Urothelium cell line (cell line): ENCODE measurements at regions not wholly inside any gene's neighbourhood (a gene's known extent, or its start where the extent isn't known, plus 50 kb on each side); places are given as distances from the start of the nearest gene placed in this dataset.
A peak's percentile ranks its signal among the peaks of the same experiment; 100 is the strongest.
"Not testable (repeated sequence)": the region's sequence is repeated elsewhere in the genome, so short reads cannot be mapped to it uniquely, and the experiment has no call there.

ENCODE experiments used
- DNase-seq: peaks from one replicate; pipeline ENCODE4 v3.0.0; 2011; ENCODE audit warnings: low spot score, mixed read lengths
- FAIRE-seq: peaks from 2 replicates; lab custom pipeline; 2011; peaks lifted over from hg19 to GRCh38; lab: Jason Lieb, UNC

- DNase-seq: no peak
- no peak for FAIRE-seq
These were observed 220.8 kb downstream of the MID1IP1 start for GRCh38 chrX:39022106-39022505.

- FAIRE-seq (no peak), DNase-seq (no peak)
These were observed 228.0 kb downstream of the MID1IP1 start for GRCh38 chrX:39029221-39029620.

DNA sequence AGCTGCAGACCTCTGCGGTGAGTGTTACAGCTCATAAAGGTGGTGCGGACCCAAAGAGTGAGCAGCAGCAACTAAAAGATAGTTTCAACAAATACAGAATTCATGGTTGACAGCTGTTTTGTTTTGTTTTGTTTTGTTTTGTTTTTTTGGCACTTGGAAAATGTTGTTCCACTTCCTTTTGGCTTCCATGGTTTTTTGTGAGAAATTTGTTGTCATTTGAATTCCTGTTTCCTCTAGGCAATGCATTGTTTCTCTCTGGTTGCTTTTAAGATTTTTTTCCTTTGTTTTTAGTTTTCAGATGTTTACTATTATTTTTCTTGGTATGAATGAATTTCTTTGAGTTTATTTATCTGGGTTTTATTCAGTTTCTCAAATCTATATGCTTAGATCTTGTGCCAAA lies 229.4 kb downstream of the MID1IP1 start:
- FAIRE-seq: no peak
- DNase-seq: no peak

DNA sequence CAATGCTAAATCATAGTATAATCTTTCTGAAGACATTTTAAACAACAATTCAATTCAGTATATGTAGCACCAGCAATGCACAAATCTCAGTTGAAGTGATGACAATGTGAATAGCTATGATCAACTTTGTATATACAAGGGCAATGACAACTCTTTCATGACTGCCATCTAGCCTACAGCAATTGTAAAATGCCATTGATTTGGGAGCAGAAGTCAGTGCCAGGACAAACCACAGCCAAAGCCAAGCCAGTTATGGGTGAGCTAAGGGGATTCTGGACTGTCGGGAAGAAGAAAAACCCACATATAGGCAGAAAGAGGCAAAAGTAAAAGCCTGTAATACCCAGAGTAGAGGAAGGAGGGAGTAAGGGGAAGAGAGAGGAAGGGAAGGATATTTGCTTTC lies 238.6 kb downstream of the MID1IP1 start:
- no peak for DNase-seq
- FAIRE-seq: no peak

GRCh38 chrX:39043838-39044550 lies 242.7 kb downstream of the MID1IP1 start:
- FAIRE-seq: no peak
- no peak for DNase-seq

- no peak for DNase-seq
- FAIRE-seq: no peak
These were observed 245.9 kb downstream of the MID1IP1 start for GRCh38 chrX:39047174-39047573.

DNA sequence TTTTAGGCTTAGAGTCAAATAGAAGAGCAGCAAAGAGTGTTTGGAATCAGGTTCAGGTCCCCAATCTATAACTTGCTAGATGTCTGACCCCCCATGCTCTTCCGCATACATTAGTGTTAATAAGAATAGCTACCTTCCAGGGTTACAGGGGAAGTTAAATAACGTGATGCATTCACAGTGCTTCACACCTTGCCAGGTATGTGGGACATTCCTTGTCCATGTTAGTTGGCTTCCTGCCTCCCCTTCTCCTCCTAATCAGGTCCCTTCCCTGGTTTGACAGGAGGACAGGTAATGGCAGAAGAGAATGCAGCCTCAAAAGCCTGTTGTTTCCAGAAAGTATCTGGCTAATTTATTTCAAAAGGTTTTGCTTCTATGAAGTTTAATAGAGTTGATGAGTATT lies 248.7 kb downstream of the MID1IP1 start:
- FAIRE-seq (no peak), DNase-seq (no peak)

- no peak for DNase-seq
- no peak for FAIRE-seq
These were observed 249.2 kb downstream of the MID1IP1 start for GRCh38 chrX:39050427-39050826.

DNA sequence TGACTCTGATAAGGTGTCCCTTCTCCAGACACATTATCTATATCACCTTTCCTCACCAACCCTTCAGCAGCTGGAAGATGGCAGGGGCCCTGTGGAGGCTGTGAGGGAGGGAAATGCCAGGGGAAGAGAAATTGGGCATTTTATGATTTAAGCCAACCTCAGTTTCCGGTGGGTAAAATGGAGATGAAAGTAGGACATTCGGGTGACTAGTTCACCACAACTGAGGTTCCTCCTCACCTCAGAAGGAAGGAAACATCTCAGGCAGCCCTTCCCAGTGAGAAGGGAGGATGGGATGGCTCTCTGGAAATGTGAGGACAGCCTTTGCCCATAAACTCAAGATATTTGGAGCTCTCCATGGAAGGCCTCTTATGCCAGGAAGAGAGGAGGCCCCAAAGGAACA lies 251.5 kb downstream of the MID1IP1 start:
- DNase-seq (no peak), FAIRE-seq (no peak)

DNA sequence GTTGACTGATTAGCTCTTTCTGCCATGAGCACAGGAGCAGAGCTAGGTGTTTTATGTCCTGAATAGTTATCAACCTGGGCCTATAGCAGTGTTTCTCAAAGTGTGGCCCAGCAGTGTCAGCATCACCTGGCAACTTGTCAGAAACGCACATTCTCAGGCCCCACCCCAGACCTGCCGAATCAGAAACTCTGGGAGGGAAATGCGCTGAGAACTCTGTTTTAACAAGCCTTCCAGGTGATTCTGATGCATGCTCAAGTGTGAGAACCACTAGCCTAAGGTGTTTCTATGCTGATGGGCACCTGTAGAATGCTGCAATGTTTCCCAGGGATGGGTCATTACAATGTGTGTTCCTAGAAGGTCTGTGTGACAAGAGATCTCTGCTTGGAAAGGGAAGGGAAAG lies 257.5 kb downstream of the MID1IP1 start:
- no peak for DNase-seq
- FAIRE-seq: no peak

DNA sequence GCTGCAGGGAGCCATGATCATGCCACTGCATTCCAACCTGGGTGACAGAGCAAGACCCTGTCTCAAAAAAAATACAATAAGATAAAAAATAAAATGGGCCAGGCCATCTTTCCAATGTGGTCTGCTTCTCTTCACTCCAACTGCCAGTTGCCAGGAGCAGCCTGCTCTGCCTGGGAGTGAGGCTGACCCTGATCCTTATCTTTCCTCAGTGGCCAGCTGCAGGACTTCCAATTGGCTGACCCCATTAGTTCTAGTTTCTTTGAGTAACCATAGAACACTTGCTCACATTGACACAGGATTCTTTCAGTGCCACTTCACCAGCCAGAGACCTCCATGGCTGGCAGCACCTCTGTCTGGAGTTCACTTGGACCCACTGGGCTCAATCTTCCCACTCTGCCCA lies 258.6 kb downstream of the MID1IP1 start:
- no peak for FAIRE-seq
- no peak for DNase-seq

DNA sequence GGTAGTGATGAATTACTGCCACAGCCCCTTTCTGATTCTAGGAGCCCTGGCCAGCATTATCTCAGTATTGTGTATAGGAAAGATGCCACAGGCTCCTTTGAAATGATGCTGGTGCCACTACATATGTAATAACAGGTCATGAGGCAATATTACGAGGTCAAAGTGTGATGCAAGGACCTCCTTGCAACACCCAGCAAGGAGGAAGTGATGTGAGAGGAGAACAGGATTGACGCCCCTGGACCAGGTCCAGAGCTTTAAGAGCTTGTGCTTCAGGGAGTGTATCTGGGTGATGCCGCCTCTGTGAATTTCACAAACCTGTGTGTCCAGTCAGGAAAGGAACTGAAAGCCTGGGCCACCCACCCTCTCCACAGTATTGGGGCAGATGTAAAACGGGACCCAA lies 261.8 kb downstream of the MID1IP1 start:
- FAIRE-seq (no peak), DNase-seq (no peak)

- FAIRE-seq (no peak), DNase-seq (no peak)
These were observed 262.4 kb downstream of the MID1IP1 start for GRCh38 chrX:39063702-39064101.

DNA sequence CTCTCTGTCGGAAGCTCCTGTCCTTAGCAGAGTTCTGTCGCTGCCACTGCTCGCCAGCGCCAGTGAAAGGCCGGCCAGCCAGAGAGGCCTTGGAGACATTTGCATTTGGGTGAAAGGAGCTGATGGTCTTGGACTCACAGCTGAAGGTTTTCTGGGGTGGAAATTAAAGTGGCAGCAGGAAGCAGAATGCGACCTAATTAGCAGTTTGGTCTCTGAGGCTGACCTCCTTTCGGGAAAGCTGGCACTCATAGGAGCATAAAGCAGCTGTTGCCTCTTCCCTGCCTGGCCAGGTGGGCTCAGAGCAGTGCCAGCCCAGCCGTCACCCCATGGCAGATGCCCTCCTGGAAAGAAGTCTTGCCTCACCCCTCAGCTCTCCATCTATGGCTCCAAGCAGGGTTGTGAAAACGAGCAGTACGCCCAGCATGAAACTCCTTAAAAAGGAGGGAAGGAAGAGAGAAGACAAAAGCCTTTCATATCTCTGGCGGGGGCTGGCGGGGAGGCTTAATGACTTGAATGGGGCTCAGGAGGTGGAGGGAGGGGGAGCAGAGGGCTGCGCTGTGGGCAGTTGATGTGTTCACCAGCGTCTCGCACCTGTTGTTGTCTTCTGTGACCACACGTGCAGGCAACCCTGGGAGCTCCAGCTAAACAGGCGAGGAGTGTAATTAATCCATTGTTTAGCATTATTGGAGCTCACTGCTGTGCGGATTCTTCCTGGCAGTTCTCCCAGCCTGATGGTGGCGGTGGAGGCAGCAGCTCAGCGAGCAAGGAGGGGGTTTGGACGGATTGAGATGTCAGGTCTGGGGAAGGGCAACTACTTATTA lies 264.0 kb downstream of the MID1IP1 start:
- FAIRE-seq (no peak), DNase-seq (no peak)

DNA sequence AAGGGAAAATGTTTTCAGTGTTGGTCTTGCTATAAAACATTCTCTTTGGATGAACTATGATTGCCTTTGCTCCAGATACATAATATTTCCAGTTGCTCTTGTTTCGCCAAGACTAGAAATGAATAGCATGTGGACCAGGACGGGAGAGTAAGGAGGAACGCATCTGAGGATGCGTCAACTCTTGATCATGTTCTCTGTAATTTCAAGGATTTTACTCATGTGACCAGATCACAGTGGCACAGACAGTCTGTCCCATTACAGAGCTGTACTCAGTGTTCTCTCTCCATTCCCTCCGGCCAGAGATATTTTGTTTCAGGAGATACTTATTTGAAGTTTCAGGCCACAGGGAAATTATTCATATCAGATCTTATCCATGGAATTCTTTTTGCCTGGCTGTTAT lies 266.6 kb downstream of the MID1IP1 start:
- no peak for FAIRE-seq
- no peak for DNase-seq

GRCh38 chrX:39068634-39069033 lies 267.4 kb downstream of the MID1IP1 start:
- not testable (repeated sequence) for FAIRE-seq, DNase-seq

GRCh38 chrX:39070009-39070408 lies 268.8 kb downstream of the MID1IP1 start:
- FAIRE-seq: no peak
- no peak for DNase-seq

- DNase-seq: no peak
These were observed 271.9 kb downstream of the MID1IP1 start for GRCh38 chrX:39073131-39073530.

DNA sequence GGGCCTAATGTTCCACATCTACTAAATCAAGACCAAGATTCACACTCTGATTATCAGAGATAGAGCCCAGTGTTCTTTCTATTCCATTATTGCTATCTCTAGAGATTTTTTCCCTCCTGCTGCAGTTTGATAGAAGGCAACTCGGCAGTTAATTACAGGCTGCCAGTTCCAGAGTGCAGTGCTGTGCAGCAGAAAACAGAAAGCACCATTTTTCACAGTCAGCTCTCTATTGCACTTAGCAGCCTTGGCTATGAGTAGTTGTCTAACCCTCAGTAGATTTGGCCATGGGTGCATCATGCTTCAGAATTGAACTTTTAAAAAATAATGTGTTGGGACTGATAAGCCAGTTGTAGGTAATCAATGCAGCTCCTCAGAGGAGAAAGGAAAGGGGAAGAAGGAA lies 295.3 kb downstream of the MID1IP1 start:
- FAIRE-seq (no peak), DNase-seq (no peak)

More at GRCh38 chrX:39073131-39073530, 271.9 kb downstream of the MID1IP1 start:
- FAIRE-seq: no peak

- no peak for FAIRE-seq
- no peak for DNase-seq
These were observed 303.5 kb downstream of the MID1IP1 start for GRCh38 chrX:39104745-39105144.

DNA sequence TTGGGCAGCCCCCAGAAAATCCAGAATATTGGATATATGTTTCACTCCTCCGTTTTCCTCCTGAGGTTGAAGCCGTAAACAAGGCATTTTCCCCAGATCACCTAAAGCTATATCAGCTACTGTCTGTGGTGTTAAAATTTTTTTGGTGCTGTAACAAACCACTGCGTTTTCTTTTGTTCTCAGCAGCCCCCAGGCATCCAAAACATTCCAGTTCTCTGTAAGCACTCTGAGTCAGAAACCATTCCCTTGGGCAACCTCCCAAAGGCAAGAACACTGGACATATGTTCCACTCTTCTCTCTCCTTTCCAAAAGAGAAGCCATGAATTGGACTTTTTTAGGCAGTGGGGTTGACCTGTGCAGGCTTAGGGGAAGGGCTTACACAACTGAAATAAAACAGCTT lies 310.9 kb downstream of the MID1IP1 start:
- no peak for FAIRE-seq
- DNase-seq: peak; percentile 6

GRCh38 chrX:39115166-39115565 lies 313.9 kb downstream of the MID1IP1 start:
- FAIRE-seq (no peak), DNase-seq (no peak)
